ENCODE measurements at regions not wholly inside any gene's neighbourhood (a gene's known extent, or its start where the extent isn't known, plus 50 kb on each side); places are given as distances from the start of the nearest gene placed in this dataset.
"Not testable (repeated sequence)": the region's sequence is repeated elsewhere in the genome, so short reads cannot be mapped to it uniquely, and the experiment has no call there.

GRCh38 chr6:71199736-71200135, 88.9 kb upstream of the OGFRL1 start:
- no peak for DNase-seq (ENCODE audit: low spot score)

- DNase-seq (ENCODE audit: low spot score): no peak
Measured at GRCh38 chr6:71203206-71203605, 85.4 kb upstream of the OGFRL1 start.

GRCh38 chr6:71204741-71205140, 83.9 kb upstream of the OGFRL1 start:
- no peak for DNase-seq (ENCODE audit: low spot score)

GRCh38 chr6:71205336-71205956, 83.2 kb upstream of the OGFRL1 start:
- no peak for DNase-seq (ENCODE audit: low spot score)

GRCh38 chr6:71206089-71206488, 82.5 kb upstream of the OGFRL1 start:
- no peak for DNase-seq (ENCODE audit: low spot score)

- DNase-seq (ENCODE audit: low spot score): no peak
Measured at GRCh38 chr6:71209206-71209605, 79.4 kb upstream of the OGFRL1 start.

GRCh38 chr6:71209626-71210025, 79.0 kb upstream of the OGFRL1 start:
- DNase-seq (ENCODE audit: low spot score): no peak

- no peak for DNase-seq (ENCODE audit: low spot score)
Measured at GRCh38 chr6:71211799-71212198, 76.8 kb upstream of the OGFRL1 start.

- DNase-seq (ENCODE audit: low spot score): no peak
Measured at GRCh38 chr6:71220466-71220865, 68.1 kb upstream of the OGFRL1 start.

- DNase-seq (ENCODE audit: low spot score): no peak
Measured at GRCh38 chr6:71222671-71223070, 65.9 kb upstream of the OGFRL1 start.

GRCh38 chr6:71224011-71224410, 64.6 kb upstream of the OGFRL1 start:
- DNase-seq (ENCODE audit: low spot score): no peak

- no peak for DNase-seq (ENCODE audit: low spot score)
Measured at GRCh38 chr6:71226151-71226550, 62.5 kb upstream of the OGFRL1 start.

GRCh38 chr6:71228461-71229041, 60.1 kb upstream of the OGFRL1 start:
- no peak for DNase-seq (ENCODE audit: low spot score)

GRCh38 chr6:71229477-71229876, 59.1 kb upstream of the OGFRL1 start:
- DNase-seq (ENCODE audit: low spot score): no peak

- DNase-seq (ENCODE audit: low spot score): not testable (repeated sequence)
Measured at GRCh38 chr6:71232890-71233289, 55.7 kb upstream of the OGFRL1 start.

GRCh38 chr6:71236926-71237434, 51.6 kb upstream of the OGFRL1 start:
- no peak for DNase-seq (ENCODE audit: low spot score)

GRCh38 chr6:71238351-71238750, 50.3 kb upstream of the OGFRL1 start:
- no peak for DNase-seq (ENCODE audit: low spot score)

Small RNAs in the stretch of these regions (small RNA-seq; reads per million reads assigned to genes)
- gene RF00012 (0.10 to 0.84 reads per million in 2 experiments), gene RNU6-411P (0 reads per million in 2 experiments)
